ENCODE measurements at regions not wholly inside any gene's neighbourhood (a gene's known extent, or its start where the extent isn't known, plus 50 kb on each side); places are given as distances from the start of the nearest gene placed in this dataset.

DNA sequence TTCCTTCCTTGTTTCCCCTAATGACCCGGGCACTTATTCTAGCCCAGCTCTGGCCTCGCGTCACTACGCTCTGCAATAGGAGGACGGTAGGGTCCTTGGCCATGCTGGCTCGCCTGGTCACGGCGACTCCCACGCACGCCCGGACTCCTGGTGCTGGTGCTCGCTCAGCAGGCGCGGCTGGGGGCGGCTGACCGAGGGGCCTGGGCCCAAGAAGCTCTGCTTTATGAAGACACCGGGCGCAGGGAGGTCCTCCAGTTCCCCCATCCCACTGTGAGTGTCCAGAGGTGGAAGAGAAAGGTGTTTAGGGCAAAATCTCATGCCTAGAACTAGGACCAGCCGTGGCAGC, 54.2 kb upstream of the ZNF32 start:
- TF ChIP-seq POLR2AphosphoS5 (IDR thresholded peaks at IDR 0.05; ENCODE audit: low read depth, low read length) (no peak), SIN3A (IDR thresholded peaks at IDR 0.05; ENCODE audit: borderline replicate concordance, insufficient read depth, low read length) (no peak)
